ENCODE measurements at regions not wholly inside any gene's neighbourhood (a gene's known extent, or its start where the extent isn't known, plus 50 kb on each side); places are given as distances from the start of the nearest gene placed in this dataset.

DNA sequence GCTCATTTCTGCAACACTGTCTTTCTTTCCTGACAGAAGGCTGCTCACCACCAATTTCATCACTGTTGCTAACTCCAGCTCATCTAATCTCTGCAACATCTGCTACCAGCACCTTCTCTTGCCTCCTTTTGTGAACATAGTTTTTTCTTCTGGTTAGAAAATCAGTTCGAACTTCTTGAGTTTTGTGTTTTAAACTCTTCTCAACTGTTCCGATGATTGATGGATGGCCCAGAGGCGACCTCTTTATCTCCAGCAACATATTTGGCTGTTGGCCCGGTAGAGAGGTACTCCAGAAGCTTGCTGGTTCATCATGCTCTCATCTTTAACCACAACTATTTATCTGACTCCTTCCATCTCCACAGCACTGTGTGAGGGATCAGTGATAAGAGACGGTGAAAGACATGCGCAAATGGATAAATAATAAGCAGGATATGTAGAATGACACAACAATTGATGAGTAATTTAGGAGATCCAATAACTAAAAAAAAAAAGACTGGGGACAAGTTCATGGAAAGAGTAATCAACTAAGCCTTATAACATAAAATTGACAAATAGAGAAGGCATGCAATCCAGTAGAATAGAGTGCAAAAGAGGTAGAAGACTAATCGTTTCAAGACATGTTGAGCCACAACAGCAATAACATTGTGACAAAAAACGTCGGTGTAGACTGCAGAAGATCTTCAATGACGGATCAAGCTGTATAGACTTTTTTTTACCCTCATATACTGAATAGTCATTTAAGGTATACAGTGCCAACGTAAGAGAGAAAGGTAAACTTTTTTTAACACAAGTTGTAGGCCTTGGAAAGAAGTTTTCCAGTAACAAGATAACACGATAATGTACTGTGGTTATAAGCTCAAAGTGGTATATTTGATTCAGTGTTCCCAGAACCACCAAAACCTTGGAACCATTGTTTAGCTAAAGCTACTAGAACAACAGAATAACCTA is 152.2 kb downstream of the CRPPA start:
- no peak for DNase-seq (ENCODE audit: low spot score)
- ATAC-seq, result no peak
- Histone ChIP-seq H2AFZ (no peak overlapping the region), H3K9me2 (ENCODE audit: insufficient read depth) (no peaks in the 10 kb centered on the region), H3K79me2 (replicated peaks; ENCODE audit: insufficient read depth) (no peaks in the 10 kb centered on the region), H3K4me1 (ENCODE audit: insufficient read depth) (peaks cover 18% of the 10 kb centered on the region), H3K36me3 (ENCODE audit: insufficient read depth) (no peaks in the 10 kb centered on the region), H3F3A (replicated peaks; ENCODE audit: low read depth) (no peaks in the 10 kb centered on the region), H3K27ac (ENCODE audit: low read depth) (no peak overlapping the region), H4K20me1 (replicated peaks; ENCODE audit: insufficient read depth) (no peaks in the 10 kb centered on the region), H3K27me3 (ENCODE audit: insufficient read depth) (no peaks in the 10 kb centered on the region), H3K4me3 (no peak overlapping the region), H3K4me2 (no peak overlapping the region)
- TF ChIP-seq JUNB (IDR thresholded peaks at IDR 0.05; ENCODE audit: unreplicated experiment) (no peak), EZH2phosphoT487 (IDR thresholded peaks at IDR 0.05; ENCODE audit: unreplicated experiment) (no peak), CREB1 (CRISPR knock-in tag; IDR thresholded peaks at IDR 0.05; ENCODE audit: low read depth) (no peak), POLR2AphosphoS5 (IDR thresholded peaks at IDR 0.05; ENCODE audit: low read depth) (no peak), ZNF114 (CRISPR knock-in tag; IDR thresholded peaks at IDR 0.05) (no peak), EZH2 (IDR thresholded peaks at IDR 0.05; ENCODE audit: low read depth, unreplicated experiment) (no peak), ZNF331 (CRISPR knock-in tag; IDR thresholded peaks at IDR 0.05; ENCODE audit: low read depth) (no peak), STAT1 (IDR thresholded peaks at IDR 0.05; ENCODE audit: unreplicated experiment) (no peak), NANOG (IDR thresholded peaks at IDR 0.05; ENCODE audit: borderline replicate concordance) (no peak)
- TF ChIP-seq, protein P1, sequence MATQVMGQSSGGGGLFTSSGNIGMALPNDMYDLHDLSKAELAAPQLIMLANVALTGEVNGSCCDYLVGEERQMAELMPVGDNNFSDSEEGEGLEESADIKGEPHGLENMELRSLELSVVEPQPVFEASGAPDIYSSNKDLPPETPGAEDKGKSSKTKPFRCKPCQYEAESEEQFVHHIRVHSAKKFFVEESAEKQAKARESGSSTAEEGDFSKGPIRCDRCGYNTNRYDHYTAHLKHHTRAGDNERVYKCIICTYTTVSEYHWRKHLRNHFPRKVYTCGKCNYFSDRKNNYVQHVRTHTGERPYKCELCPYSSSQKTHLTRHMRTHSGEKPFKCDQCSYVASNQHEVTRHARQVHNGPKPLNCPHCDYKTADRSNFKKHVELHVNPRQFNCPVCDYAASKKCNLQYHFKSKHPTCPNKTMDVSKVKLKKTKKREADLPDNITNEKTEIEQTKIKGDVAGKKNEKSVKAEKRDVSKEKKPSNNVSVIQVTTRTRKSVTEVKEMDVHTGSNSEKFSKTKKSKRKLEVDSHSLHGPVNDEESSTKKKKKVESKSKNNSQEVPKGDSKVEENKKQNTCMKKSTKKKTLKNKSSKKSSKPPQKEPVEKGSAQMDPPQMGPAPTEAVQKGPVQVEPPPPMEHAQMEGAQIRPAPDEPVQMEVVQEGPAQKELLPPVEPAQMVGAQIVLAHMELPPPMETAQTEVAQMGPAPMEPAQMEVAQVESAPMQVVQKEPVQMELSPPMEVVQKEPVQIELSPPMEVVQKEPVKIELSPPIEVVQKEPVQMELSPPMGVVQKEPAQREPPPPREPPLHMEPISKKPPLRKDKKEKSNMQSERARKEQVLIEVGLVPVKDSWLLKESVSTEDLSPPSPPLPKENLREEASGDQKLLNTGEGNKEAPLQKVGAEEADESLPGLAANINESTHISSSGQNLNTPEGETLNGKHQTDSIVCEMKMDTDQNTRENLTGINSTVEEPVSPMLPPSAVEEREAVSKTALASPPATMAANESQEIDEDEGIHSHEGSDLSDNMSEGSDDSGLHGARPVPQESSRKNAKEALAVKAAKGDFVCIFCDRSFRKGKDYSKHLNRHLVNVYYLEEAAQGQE (IDR thresholded peaks at IDR 0.05; ENCODE audit: unreplicated experiment), result no peak
- TF ChIP-seq, protein P2, sequence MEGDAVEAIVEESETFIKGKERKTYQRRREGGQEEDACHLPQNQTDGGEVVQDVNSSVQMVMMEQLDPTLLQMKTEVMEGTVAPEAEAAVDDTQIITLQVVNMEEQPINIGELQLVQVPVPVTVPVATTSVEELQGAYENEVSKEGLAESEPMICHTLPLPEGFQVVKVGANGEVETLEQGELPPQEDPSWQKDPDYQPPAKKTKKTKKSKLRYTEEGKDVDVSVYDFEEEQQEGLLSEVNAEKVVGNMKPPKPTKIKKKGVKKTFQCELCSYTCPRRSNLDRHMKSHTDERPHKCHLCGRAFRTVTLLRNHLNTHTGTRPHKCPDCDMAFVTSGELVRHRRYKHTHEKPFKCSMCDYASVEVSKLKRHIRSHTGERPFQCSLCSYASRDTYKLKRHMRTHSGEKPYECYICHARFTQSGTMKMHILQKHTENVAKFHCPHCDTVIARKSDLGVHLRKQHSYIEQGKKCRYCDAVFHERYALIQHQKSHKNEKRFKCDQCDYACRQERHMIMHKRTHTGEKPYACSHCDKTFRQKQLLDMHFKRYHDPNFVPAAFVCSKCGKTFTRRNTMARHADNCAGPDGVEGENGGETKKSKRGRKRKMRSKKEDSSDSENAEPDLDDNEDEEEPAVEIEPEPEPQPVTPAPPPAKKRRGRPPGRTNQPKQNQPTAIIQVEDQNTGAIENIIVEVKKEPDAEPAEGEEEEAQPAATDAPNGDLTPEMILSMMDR (conservative IDR thresholded peaks at IDR 0.05; ENCODE audit: low read depth in 2 of 2), result no peak
- TF ChIP-seq, protein P3, sequence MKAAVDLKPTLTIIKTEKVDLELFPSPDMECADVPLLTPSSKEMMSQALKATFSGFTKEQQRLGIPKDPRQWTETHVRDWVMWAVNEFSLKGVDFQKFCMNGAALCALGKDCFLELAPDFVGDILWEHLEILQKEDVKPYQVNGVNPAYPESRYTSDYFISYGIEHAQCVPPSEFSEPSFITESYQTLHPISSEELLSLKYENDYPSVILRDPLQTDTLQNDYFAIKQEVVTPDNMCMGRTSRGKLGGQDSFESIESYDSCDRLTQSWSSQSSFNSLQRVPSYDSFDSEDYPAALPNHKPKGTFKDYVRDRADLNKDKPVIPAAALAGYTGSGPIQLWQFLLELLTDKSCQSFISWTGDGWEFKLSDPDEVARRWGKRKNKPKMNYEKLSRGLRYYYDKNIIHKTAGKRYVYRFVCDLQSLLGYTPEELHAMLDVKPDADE (IDR thresholded peaks at IDR 0.05), result no peak
- TF ChIP-seq, protein P4, sequence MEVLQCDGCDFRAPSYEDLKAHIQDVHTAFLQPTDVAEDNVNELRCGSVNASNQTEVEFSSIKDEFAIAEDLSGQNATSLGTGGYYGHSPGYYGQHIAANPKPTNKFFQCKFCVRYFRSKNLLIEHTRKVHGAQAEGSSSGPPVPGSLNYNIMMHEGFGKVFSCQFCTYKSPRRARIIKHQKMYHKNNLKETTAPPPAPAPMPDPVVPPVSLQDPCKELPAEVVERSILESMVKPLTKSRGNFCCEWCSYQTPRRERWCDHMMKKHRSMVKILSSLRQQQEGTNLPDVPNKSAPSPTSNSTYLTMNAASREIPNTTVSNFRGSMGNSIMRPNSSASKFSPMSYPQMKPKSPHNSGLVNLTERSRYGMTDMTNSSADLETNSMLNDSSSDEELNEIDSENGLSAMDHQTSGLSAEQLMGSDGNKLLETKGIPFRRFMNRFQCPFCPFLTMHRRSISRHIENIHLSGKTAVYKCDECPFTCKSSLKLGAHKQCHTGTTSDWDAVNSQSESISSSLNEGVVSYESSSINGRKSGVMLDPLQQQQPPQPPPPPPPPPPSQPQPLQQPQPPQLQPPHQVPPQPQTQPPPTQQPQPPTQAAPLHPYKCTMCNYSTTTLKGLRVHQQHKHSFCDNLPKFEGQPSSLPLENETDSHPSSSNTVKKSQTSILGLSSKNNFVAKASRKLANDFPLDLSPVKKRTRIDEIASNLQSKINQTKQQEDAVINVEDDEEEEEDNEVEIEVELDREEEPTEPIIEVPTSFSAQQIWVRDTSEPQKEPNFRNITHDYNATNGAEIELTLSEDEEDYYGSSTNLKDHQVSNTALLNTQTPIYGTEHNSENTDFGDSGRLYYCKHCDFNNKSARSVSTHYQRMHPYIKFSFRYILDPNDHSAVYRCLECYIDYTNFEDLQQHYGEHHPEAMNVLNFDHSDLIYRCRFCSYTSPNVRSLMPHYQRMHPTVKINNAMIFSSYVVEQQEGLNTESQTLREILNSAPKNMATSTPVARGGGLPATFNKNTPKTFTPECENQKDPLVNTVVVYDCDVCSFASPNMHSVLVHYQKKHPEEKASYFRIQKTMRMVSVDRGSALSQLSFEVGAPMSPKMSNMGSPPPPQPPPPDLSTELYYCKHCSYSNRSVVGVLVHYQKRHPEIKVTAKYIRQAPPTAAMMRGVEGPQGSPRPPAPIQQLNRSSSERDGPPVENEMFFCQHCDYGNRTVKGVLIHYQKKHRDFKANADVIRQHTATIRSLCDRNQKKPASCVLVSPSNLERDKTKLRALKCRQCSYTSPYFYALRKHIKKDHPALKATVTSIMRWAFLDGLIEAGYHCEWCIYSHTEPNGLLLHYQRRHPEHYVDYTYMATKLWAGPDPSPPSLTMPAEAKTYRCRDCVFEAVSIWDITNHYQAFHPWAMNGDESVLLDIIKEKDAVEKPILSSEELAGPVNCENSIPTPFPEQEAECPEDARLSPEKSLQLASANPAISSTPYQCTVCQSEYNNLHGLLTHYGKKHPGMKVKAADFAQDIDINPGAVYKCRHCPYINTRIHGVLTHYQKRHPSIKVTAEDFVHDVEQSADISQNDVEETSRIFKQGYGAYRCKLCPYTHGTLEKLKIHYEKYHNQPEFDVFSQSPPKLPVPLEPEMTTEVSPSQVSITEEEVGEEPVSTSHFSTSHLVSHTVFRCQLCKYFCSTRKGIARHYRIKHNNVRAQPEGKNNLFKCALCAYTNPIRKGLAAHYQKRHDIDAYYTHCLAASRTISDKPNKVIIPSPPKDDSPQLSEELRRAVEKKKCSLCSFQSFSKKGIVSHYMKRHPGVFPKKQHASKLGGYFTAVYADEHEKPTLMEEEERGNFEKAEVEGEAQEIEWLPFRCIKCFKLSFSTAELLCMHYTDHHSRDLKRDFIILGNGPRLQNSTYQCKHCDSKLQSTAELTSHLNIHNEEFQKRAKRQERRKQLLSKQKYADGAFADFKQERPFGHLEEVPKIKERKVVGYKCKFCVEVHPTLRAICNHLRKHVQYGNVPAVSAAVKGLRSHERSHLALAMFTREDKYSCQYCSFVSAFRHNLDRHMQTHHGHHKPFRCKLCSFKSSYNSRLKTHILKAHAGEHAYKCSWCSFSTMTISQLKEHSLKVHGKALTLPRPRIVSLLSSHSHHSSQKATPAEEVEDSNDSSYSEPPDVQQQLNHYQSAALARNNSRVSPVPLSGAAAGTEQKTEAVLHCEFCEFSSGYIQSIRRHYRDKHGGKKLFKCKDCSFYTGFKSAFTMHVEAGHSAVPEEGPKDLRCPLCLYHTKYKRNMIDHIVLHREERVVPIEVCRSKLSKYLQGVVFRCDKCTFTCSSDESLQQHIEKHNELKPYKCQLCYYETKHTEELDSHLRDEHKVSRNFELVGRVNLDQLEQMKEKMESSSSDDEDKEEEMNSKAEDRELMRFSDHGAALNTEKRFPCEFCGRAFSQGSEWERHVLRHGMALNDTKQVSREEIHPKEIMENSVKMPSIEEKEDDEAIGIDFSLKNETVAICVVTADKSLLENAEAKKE (CRISPR knock-in tag; IDR thresholded peaks at IDR 0.05), result no peak
- Mint-ChIP-seq H3K9me3 (no peaks in the 10 kb centered on the region; the same call in 2 of the 3 replicates), H3K27ac (no peak overlapping the region), H3K4me1 (peaks cover 15% of the 10 kb centered on the region), H3K36me3 (ENCODE audit: low read depth) (no peaks in the 10 kb centered on the region), H3K4me3 (no peak overlapping the region), H3K27me3 (ENCODE audit: insufficient read depth, low read depth, poor library complexity) (no peaks in the 10 kb centered on the region)

Data from GM23338 (cell line).